ENCODE measurements at regions not wholly inside any gene's neighbourhood (a gene's known extent, or its start where the extent isn't known, plus 50 kb on each side); places are given as distances from the start of the nearest gene placed in this dataset.
A peak's percentile ranks its signal among the peaks of the same experiment; 100 is the strongest.

- Mint-ChIP-seq H3K27me3 (ENCODE audit: low read depth) (no peaks in the 10 kb centered on the region), H3K27ac (no peak overlapping the region), H3K4me3 (no peak overlapping the region), H3K4me1 (peaks cover 10% of the 10 kb centered on the region), H3K9me3 (no peaks in the 10 kb centered on the region), H3K36me3 (ENCODE audit: low read depth) (no peaks in the 10 kb centered on the region)
- no peak for TF ChIP-seq CTCF (IDR thresholded peaks at IDR 0.05; ENCODE audit: unreplicated experiment in 3 of 3)
Observed at GRCh38 chr12:84421103-84421502, 491.5 kb downstream of the SLC6A15 start.

- H3K27ac Mint-ChIP-seq: peak overlapping the region in 1 of 3 experiments; percentile 8
- no peaks in the 10 kb centered on the region for H3K36me3 Mint-ChIP-seq (ENCODE audit: low read depth)
- TF ChIP-seq CTCF (IDR thresholded peaks at IDR 0.05; ENCODE audit: unreplicated experiment in 3 of 3): no peak
- H3K4me3 Mint-ChIP-seq: no peak overlapping the region
- H3K4me1 Mint-ChIP-seq: peaks cover 26% of the 10 kb centered on the region
- H3K9me3 Mint-ChIP-seq: no peaks in the 10 kb centered on the region
- no peaks in the 10 kb centered on the region for H3K27me3 Mint-ChIP-seq (ENCODE audit: low read depth)
Observed at GRCh38 chr12:84416626-84417025, 496.0 kb downstream of the SLC6A15 start.

- no peak for TF ChIP-seq CTCF (IDR thresholded peaks at IDR 0.05; ENCODE audit: unreplicated experiment in 3 of 3)
- peaks cover 33% of the 10 kb centered on the region for H3K4me1 Mint-ChIP-seq
- H3K4me3 Mint-ChIP-seq: no peak overlapping the region
- H3K27ac Mint-ChIP-seq: no peak overlapping the region
- no peaks in the 10 kb centered on the region for H3K27me3 Mint-ChIP-seq (ENCODE audit: low read depth)
- H3K9me3 Mint-ChIP-seq: no peaks in the 10 kb centered on the region
- no peaks in the 10 kb centered on the region for H3K36me3 Mint-ChIP-seq (ENCODE audit: low read depth)
Observed at GRCh38 chr12:84415946-84416345, 496.7 kb downstream of the SLC6A15 start.

- TF ChIP-seq CTCF (IDR thresholded peaks at IDR 0.05; ENCODE audit: unreplicated experiment in 3 of 3): no peak
- Mint-ChIP-seq H3K9me3 (no peaks in the 10 kb centered on the region), H3K27ac (peak overlapping the region in 1 of 3 experiments; percentile 28), H3K27me3 (ENCODE audit: low read depth) (no peaks in the 10 kb centered on the region), H3K4me1 (peaks cover 44% of the 10 kb centered on the region), H3K4me3 (no peak overlapping the region), H3K36me3 (ENCODE audit: low read depth) (no peaks in the 10 kb centered on the region)
Observed at GRCh38 chr12:84413656-84414055, 498.9 kb downstream of the SLC6A15 start.

- no peak for TF ChIP-seq CTCF (IDR thresholded peaks at IDR 0.05; ENCODE audit: unreplicated experiment in 3 of 3)
- H3K27me3 Mint-ChIP-seq (ENCODE audit: low read depth): no peaks in the 10 kb centered on the region
- peak overlapping the region in 2 of 3 experiments; percentile 24 to 48 for H3K27ac Mint-ChIP-seq
Observed at GRCh38 chr12:84412226-84412625, 500.4 kb downstream of the SLC6A15 start.

GRCh38 chr12:84411031-84411430, 501.6 kb downstream of the SLC6A15 start:
- no peaks in the 10 kb centered on the region for H3K27me3 Mint-ChIP-seq (ENCODE audit: low read depth)
- H3K27ac Mint-ChIP-seq: no peak overlapping the region
- no peak overlapping the region for H3K4me3 Mint-ChIP-seq
- peaks cover 34% of the 10 kb centered on the region for H3K4me1 Mint-ChIP-seq
- TF ChIP-seq CTCF (IDR thresholded peaks at IDR 0.05; ENCODE audit: unreplicated experiment in 3 of 3): no peak
- no peaks in the 10 kb centered on the region for H3K36me3 Mint-ChIP-seq (ENCODE audit: low read depth)
- H3K9me3 Mint-ChIP-seq: no peaks in the 10 kb centered on the region

More at GRCh38 chr12:84412226-84412625, 500.4 kb downstream of the SLC6A15 start:
- Mint-ChIP-seq H3K4me3 (no peak overlapping the region), H3K36me3 (ENCODE audit: low read depth) (no peaks in the 10 kb centered on the region), H3K4me1 (peaks cover 40% of the 10 kb centered on the region), H3K9me3 (no peaks in the 10 kb centered on the region)
